SK-N-SH (cell line): ENCODE measurements at regions not wholly inside any gene's neighbourhood (a gene's known extent, or its start where the extent isn't known, plus 50 kb on each side); places are given as distances from the start of the nearest gene placed in this dataset.

Experiments
- CTCF ChIA-PET: fragments of 300-600, 350-600 bp; formaldehyde crosslinking; extraction: SDS; loops from one replicate; lab custom pipeline; 2021; lab: Yijun Ruan, JAX
- POLR2A ChIA-PET: fragments of 350-600 bp; sonication (Branson Sonifier 250); formaldehyde crosslinking; extraction: SDS; loops from one replicate; lab custom pipeline; 2020; ENCODE audit warnings: antibody characterized with exemption, inconsistent platforms; lab: Yijun Ruan, JAX
- DNase-seq: peaks from one replicate; pipeline ENCODE4 v3.0.0; 2012
- H2AFZ ChIP-seq: fragments of 200-600 bp; sonication (generic); 2 replicates; pipeline ENCODE4 v1.8.1; 2016; ENCODE audit warnings: antibody characterized with exemption, mild to moderate bottlenecking, low read depth
- H3F3A ChIP-seq: fragments of 200-600 bp; sonication (generic); replicated peaks from 2 replicates; pipeline ENCODE3; 2016; ENCODE audit warnings: antibody characterized with exemption, mild to moderate bottlenecking; ENCODE audit not compliant: insufficient read depth
- H3K27ac ChIP-seq, 2 experiments: fragments of 200-500 bp in 1 of 2; fragments of 200-600 bp in 1 of 2; sonication (Bioruptor generic) in 1 of 2; sonication (generic), shearing (Covaris generic) in 1 of 2; 2 replicates each; pipeline versions ENCODE4 v1.5.1 to v1.6.1; 2014 to 2016; ENCODE audit warnings: low read depth in 2 of 2, inconsistent platforms in 1 of 2, low read length in 1 of 2, mild to moderate bottlenecking in 1 of 2, mixed read lengths in 1 of 2
- H3K27me3 ChIP-seq: fragments of 200-600 bp; sonication (generic), shearing (Covaris generic); 2 replicates; pipeline ENCODE4 v1.6.1; 2016; ENCODE audit warnings: mixed run types; ENCODE audit not compliant: insufficient read depth
- H3K36me3 ChIP-seq, 2 experiments: fragments of 200-500 bp in 1 of 2; fragments of 200-600 bp in 1 of 2; sonication (Bioruptor generic) in 1 of 2; sonication (generic) in 1 of 2; replicated peaks in 1 of 2; 2 replicates each; pipeline versions ENCODE3 to v1.5.1; 2014 to 2016; ENCODE audit warnings: low read length in 1 of 2, mild to moderate bottlenecking in 1 of 2; ENCODE audit not compliant: insufficient read depth in 2 of 2, control insufficient read depth in 1 of 2
- H3K4me1 ChIP-seq, 2 experiments: fragments of 200-500 bp in 1 of 2; fragments of 200-600 bp in 1 of 2; sonication (Bioruptor generic) in 1 of 2; sonication (generic), shearing (Covaris generic) in 1 of 2; 2 replicates each; pipeline versions ENCODE4 v1.5.1 to v1.6.1; 2014 to 2016; ENCODE audit warnings: low read depth in 1 of 2, low read length in 1 of 2, mixed run types in 1 of 2; ENCODE audit not compliant: insufficient read depth in 2 of 2, control insufficient read depth in 1 of 2
- H3K4me2 ChIP-seq: fragments of 200-600 bp; sonication (generic), shearing (Covaris generic); 2 replicates; pipeline ENCODE4 v1.6.1; 2017; ENCODE audit warnings: mixed run types
- H3K4me3 ChIP-seq, 2 experiments: fragments of 200-500 bp in 1 of 2; fragments of 200-600 bp in 1 of 2; sonication (Bioruptor generic) in 1 of 2; sonication (generic), shearing (Covaris generic) in 1 of 2; 2 replicates each; pipeline versions ENCODE4 v1.5.1 to v1.8.1; 2014 to 2016; ENCODE audit warnings: low read depth in 2 of 2, inconsistent platforms in 1 of 2, low read length in 1 of 2, mild to moderate bottlenecking in 1 of 2, mixed read lengths in 1 of 2, moderate library complexity in 1 of 2
- H3K79me2 ChIP-seq: fragments of 200-600 bp; sonication (generic); 2 replicates; pipeline ENCODE4 v1.8.1; 2017; ENCODE audit warnings: mild to moderate bottlenecking; ENCODE audit not compliant: insufficient read depth
- H3K9ac ChIP-seq: fragments of 200-600 bp; sonication (generic); 2 replicates; pipeline ENCODE4 v1.6.1; 2017; ENCODE audit warnings: mixed run types
- H3K9me2 ChIP-seq: fragments of 200-600 bp; sonication (generic); 2 replicates; pipeline ENCODE4 v1.6.1; 2017; ENCODE audit warnings: mixed run types
- H3K9me3 ChIP-seq: fragments of 200-600 bp; sonication (generic); 2 replicates; pipeline ENCODE4 v1.6.1; 2017; ENCODE audit warnings: mixed run types, mild to moderate bottlenecking, moderate library complexity
- H4K20me1 ChIP-seq: fragments of 200-600 bp; sonication (generic); 2 replicates; pipeline ENCODE4 v1.6.1; 2017; ENCODE audit warnings: mild to moderate bottlenecking, mixed run types; ENCODE audit not compliant: insufficient read depth
- CHD2 ChIP-seq: fragments of 150-350 bp; IDR thresholded peaks from 2 replicates; pipeline ENCODE4 v1.6.1; 2018; ENCODE audit warnings: low read length; ENCODE audit not compliant: partially characterized antibody
- FOSL2 ChIP-seq: IDR thresholded peaks from 2 replicates; pipeline ENCODE4 v1.4.0; 2012; ENCODE audit warnings: low read depth, mild to moderate bottlenecking, moderate library complexity, borderline replicate concordance
- FOXJ3 ChIP-seq: sonication (generic); formaldehyde crosslinking; IDR thresholded peaks from 2 replicates; pipeline ENCODE4 v1.5.1; 2020; ENCODE audit warnings: mild to moderate bottlenecking, missing genetic modification reagents
- GABPA ChIP-seq: IDR thresholded peaks from 2 replicates; pipeline ENCODE4 v1.4.0; 2012; ENCODE audit warnings: low read depth, mild to moderate bottlenecking
- IRF3 ChIP-seq: fragments of 150-350 bp; IDR thresholded peaks from 2 replicates; pipeline ENCODE4 v1.6.1; 2016; ENCODE audit warnings: mild to moderate bottlenecking, low read depth, low read length
- JUND ChIP-seq: IDR thresholded peaks from 2 replicates; pipeline ENCODE4 v1.4.0; 2012
- MAX ChIP-seq: IDR thresholded peaks from 2 replicates; pipeline ENCODE4 v1.4.0; 2012; ENCODE audit warnings: low read depth
- NFIC ChIP-seq: IDR thresholded peaks from 2 replicates; pipeline ENCODE4 v1.4.0; 2012; ENCODE audit warnings: borderline replicate concordance
- PBX3 ChIP-seq: IDR thresholded peaks from 2 replicates; pipeline ENCODE4; 2012
- RCOR1 ChIP-seq: fragments of 150-350 bp; IDR thresholded peaks from 2 replicates; pipeline ENCODE4 v1.6.1; 2017; ENCODE audit warnings: antibody characterized with exemption, low read length
- RFX5 ChIP-seq: IDR thresholded peaks from 2 replicates; pipeline ENCODE4 v1.6.1; 2012; ENCODE audit warnings: mild to moderate bottlenecking, improper control_type of control experiment, low read length
- RXRA ChIP-seq: IDR thresholded peaks from 2 replicates; pipeline ENCODE4 v1.4.0; 2012; ENCODE audit warnings: low read depth, mild to moderate bottlenecking, borderline replicate concordance
- SMC3 ChIP-seq: IDR thresholded peaks from 2 replicates; pipeline ENCODE4 v1.6.1; 2012; ENCODE audit warnings: low read depth, low read length, improper control_type of control experiment
- TCF12 ChIP-seq: IDR thresholded peaks from 2 replicates; pipeline ENCODE4 v1.4.0; 2012
- YY1 ChIP-seq: IDR thresholded peaks from 2 replicates; pipeline ENCODE4 v1.4.0; 2012; ENCODE audit warnings: low read depth, mild to moderate bottlenecking
- ZBTB33 ChIP-seq: IDR thresholded peaks from 2 replicates; pipeline ENCODE4 v1.4.0; 2012; ENCODE audit warnings: low read depth, borderline replicate concordance
- WGBS: methylation state at CpG from one replicate; pipeline ENCODE4 v1.1.6; 2017; ENCODE audit warnings: low lambda C conversion rate; 5-methylcytosine and 5-hydroxymethylcytosine counted together
- TF ChIP-seq, protein P1 (sequence below): fragments of 150-350 bp; IDR thresholded peaks from 2 replicates; pipeline ENCODE4 v1.6.1; 2017; ENCODE audit warnings: antibody characterized with exemption, low read length, low read depth, borderline replicate concordance

DNA sequence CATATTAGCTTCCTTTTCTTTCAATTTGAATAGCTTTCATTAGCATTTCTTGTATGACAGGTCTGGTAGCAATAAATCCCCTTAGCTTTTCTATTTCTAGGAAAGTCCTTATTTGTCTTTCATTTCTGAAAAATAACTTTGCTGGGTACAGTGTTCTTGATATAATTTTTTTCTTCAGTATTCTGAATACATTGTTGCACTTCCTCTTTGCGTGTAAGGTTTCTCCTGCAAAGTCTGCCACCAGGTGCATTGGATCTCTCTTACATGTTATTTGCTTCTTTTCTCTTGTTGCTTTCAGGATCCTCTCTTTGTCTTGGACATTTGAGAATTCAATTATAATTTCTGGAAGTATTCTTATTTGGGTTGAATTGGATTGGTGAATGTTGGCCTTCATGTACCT lies 663.7 kb downstream of the GRXCR1 start:
- no peak overlapping the region for H3K9ac ChIP-seq
- H3K9me2 ChIP-seq: no peaks in the 10 kb centered on the region
- H2AFZ ChIP-seq: no peak overlapping the region
- H3K4me2 ChIP-seq: no peak overlapping the region
- no peaks in the 10 kb centered on the region for H3K4me1 ChIP-seq
- no peak overlapping the region for H3K27ac ChIP-seq
- H3K27me3 ChIP-seq: no peaks in the 10 kb centered on the region
- H3K9me3 ChIP-seq: no peaks in the 10 kb centered on the region
- no peaks in the 10 kb centered on the region for H3K36me3 ChIP-seq
- WGBS: 0% methylated on average over 1 of the region's 1 CpG
- DNase-seq: no peak
- POLR2A ChIA-PET: no interaction called here
- no peaks in the 10 kb centered on the region for H4K20me1 ChIP-seq
- no peaks in the 10 kb centered on the region for H3F3A ChIP-seq
- CTCF ChIA-PET: no interaction called here
- TF ChIP-seq ZBTB33 (no peak), IRF3 (no peak), RFX5 (no peak), FOXJ3 (CRISPR knock-in tag) (no peak), CHD2 (no peak)
- no peaks in the 10 kb centered on the region for H3K79me2 ChIP-seq
- no peak overlapping the region for H3K4me3 ChIP-seq

DNA sequence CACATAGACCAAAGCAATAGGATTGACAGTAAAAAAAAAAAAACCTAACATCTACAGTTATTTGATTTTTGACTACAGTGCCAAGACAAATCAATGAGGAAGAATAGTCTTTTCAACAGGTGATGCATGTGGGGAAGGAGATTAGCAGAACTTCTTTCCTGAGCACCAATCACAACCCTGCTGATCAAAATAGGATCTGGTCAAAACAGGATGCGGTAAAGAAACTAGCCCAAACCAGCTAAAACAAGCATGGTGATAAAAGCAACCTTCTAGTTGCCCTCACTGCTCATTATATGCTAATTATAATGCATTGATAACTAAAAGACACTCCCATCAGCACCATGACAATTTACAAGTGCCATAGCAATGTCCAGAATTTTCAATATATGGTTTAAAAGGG lies 667.5 kb downstream of the GRXCR1 start:
- DNase-seq: no peak
- H3K4me1 ChIP-seq: no peaks in the 10 kb centered on the region
- no peaks in the 10 kb centered on the region for H3K27me3 ChIP-seq
- H2AFZ ChIP-seq: no peak overlapping the region
- H3K9me3 ChIP-seq: no peaks in the 10 kb centered on the region
- TF ChIP-seq YY1 (no peak), CHD2 (no peak), MAX (no peak), ZBTB33 (no peak), TCF12 (no peak), RCOR1 (no peak), RFX5 (no peak), PBX3 (no peak), NFIC (no peak), IRF3 (no peak), JUND (no peak), RXRA (no peak), GABPA (no peak), FOSL2 (no peak), SMC3 (no peak)
- TF ChIP-seq, protein P1, sequence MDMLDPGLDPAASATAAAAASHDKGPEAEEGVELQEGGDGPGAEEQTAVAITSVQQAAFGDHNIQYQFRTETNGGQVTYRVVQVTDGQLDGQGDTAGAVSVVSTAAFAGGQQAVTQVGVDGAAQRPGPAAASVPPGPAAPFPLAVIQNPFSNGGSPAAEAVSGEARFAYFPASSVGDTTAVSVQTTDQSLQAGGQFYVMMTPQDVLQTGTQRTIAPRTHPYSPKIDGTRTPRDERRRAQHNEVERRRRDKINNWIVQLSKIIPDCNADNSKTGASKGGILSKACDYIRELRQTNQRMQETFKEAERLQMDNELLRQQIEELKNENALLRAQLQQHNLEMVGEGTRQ: no peak
- TF ChIP-seq, all 33 proteins: peak for 0
- no peak overlapping the region for H3K4me3 ChIP-seq
- H3F3A ChIP-seq: no peaks in the 10 kb centered on the region
- CTCF ChIA-PET: interaction anchor here (0.5 kb wide), 1 partner anchor 155 kb away, joined by 3 read pairs; no protein-coding TSS in a partner anchor
- H3K36me3 ChIP-seq: no peaks in the 10 kb centered on the region
- 15% methylated on average over 1 of the region's 1 CpG for WGBS
- no peaks in the 10 kb centered on the region for H3K9me2 ChIP-seq
- POLR2A ChIA-PET: no interaction called here
- H3K4me2 ChIP-seq: no peak overlapping the region
- H3K79me2 ChIP-seq: no peaks in the 10 kb centered on the region
- H4K20me1 ChIP-seq: no peaks in the 10 kb centered on the region
- no peak overlapping the region for H3K9ac ChIP-seq
- H3K27ac ChIP-seq: no peak overlapping the region
